Hepatocyte (in vitro differentiated cells): ENCODE measurements at regions not wholly inside any gene's neighbourhood (a gene's known extent, or its start where the extent isn't known, plus 50 kb on each side); places are given as distances from the start of the nearest gene placed in this dataset.

Experiments
- EZH2 ChIP-seq: fragments of 200-600 bp; sonication (generic); IDR thresholded peaks from 2 replicates; pipeline ENCODE4 v1.6.1; 2016; ENCODE audit warnings: antibody characterized with exemption, mild to moderate bottlenecking, borderline replicate concordance
- EZH2phosphoT487 ChIP-seq: fragments of 200-600 bp; sonication (generic); IDR thresholded peaks from one replicate; pipeline ENCODE4 v1.6.1; 2018; ENCODE audit warnings: antibody characterized with exemption, mild to moderate bottlenecking, low read depth, moderate library complexity; ENCODE audit not compliant: unreplicated experiment, severe bottlenecking
- TF ChIP-seq, protein P1 (sequence below): fragments of 200-600 bp; sonication (generic); IDR thresholded peaks from 2 replicates; pipeline ENCODE4 v1.5.1; 2016; ENCODE audit warnings: antibody characterized with exemption, mild to moderate bottlenecking; ENCODE audit not compliant: poor library complexity

GRCh38 chr18:53920312-53921075 is 304.0 kb downstream of the MBD2 start:
- TF ChIP-seq, protein P1, sequence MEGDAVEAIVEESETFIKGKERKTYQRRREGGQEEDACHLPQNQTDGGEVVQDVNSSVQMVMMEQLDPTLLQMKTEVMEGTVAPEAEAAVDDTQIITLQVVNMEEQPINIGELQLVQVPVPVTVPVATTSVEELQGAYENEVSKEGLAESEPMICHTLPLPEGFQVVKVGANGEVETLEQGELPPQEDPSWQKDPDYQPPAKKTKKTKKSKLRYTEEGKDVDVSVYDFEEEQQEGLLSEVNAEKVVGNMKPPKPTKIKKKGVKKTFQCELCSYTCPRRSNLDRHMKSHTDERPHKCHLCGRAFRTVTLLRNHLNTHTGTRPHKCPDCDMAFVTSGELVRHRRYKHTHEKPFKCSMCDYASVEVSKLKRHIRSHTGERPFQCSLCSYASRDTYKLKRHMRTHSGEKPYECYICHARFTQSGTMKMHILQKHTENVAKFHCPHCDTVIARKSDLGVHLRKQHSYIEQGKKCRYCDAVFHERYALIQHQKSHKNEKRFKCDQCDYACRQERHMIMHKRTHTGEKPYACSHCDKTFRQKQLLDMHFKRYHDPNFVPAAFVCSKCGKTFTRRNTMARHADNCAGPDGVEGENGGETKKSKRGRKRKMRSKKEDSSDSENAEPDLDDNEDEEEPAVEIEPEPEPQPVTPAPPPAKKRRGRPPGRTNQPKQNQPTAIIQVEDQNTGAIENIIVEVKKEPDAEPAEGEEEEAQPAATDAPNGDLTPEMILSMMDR: no peak
- TF ChIP-seq EZH2 (no peak), EZH2phosphoT487 (no peak)
